Smooth muscle cell (in vitro differentiated cells): ENCODE measurements at regions not wholly inside any gene's neighbourhood (a gene's known extent, or its start where the extent isn't known, plus 50 kb on each side); places are given as distances from the start of the nearest gene placed in this dataset.

Experiments
- DNase-seq: peaks from one replicate; lab custom pipeline; 2025; ENCODE audit not compliant: unreplicated experiment; lab: John Stamatoyannopoulos, UW
- H2AFZ ChIP-seq: fragments of 200-600 bp; sonication (generic); 2 replicates; pipeline ENCODE4 v1.6.0; 2016; ENCODE audit warnings: antibody characterized with exemption, low read depth, mild to moderate bottlenecking
- H3F3A ChIP-seq: fragments of 200-600 bp; sonication (generic); 2 replicates; pipeline ENCODE4 v1.6.0; 2017; ENCODE audit warnings: antibody characterized with exemption, low read depth
- H3K27ac ChIP-seq: fragments of 200-600 bp; sonication (generic); 2 replicates; pipeline ENCODE4 v1.5.1; 2016; ENCODE audit warnings: low read depth, mild to moderate bottlenecking
- H3K27me3 ChIP-seq: fragments of 200-600 bp; sonication (generic); 2 replicates; pipeline ENCODE4 v1.6.1; 2016; ENCODE audit warnings: low read depth, mild to moderate bottlenecking
- H3K36me3 ChIP-seq: fragments of 200-600 bp; sonication (generic); 2 replicates; pipeline ENCODE4 v1.5.1; 2016; ENCODE audit warnings: low read depth
- H3K4me1 ChIP-seq: fragments of 200-600 bp; sonication (generic); 2 replicates; pipeline ENCODE4 v1.5.1; 2016; ENCODE audit warnings: low read depth
- H3K4me2 ChIP-seq: fragments of 200-600 bp; sonication (generic); 2 replicates; pipeline ENCODE4 v1.6.0; 2016; ENCODE audit warnings: mild to moderate bottlenecking
- H3K4me3 ChIP-seq: fragments of 200-600 bp; sonication (generic); 2 replicates; pipeline ENCODE4 v1.5.1; 2016; ENCODE audit warnings: mild to moderate bottlenecking
- H3K79me2 ChIP-seq: fragments of 200-600 bp; sonication (generic); 2 replicates; pipeline ENCODE4 v1.6.0; 2016; ENCODE audit warnings: low read depth, mild to moderate bottlenecking
- H3K9ac ChIP-seq: fragments of 200-600 bp; sonication (generic); 2 replicates; pipeline ENCODE4 v1.6.0; 2016; ENCODE audit warnings: low read depth
- H3K9me3 ChIP-seq: fragments of 200-600 bp; sonication (generic); replicated peaks from 2 replicates; pipeline ENCODE4 v1.5.1; 2016; ENCODE audit warnings: low read depth
- H4K20me1 ChIP-seq: fragments of 200-600 bp; sonication (generic); 2 replicates; pipeline ENCODE4 v1.6.0; 2016; ENCODE audit warnings: low read depth
- WGBS: methylation state at CpG from one replicate; pipeline ENCODE4 v1.1.7; 2016; ENCODE audit warnings: low lambda C conversion rate; 5-methylcytosine and 5-hydroxymethylcytosine counted together
- TF ChIP-seq, protein P1 (sequence below): fragments of 200-600 bp; sonication (generic); IDR thresholded peaks from 2 replicates; pipeline ENCODE4 v1.5.1; 2017; ENCODE audit warnings: borderline replicate concordance, mild to moderate bottlenecking, antibody characterized with exemption; ENCODE audit not compliant: insufficient read depth, poor library complexity, severe bottlenecking

DNA sequence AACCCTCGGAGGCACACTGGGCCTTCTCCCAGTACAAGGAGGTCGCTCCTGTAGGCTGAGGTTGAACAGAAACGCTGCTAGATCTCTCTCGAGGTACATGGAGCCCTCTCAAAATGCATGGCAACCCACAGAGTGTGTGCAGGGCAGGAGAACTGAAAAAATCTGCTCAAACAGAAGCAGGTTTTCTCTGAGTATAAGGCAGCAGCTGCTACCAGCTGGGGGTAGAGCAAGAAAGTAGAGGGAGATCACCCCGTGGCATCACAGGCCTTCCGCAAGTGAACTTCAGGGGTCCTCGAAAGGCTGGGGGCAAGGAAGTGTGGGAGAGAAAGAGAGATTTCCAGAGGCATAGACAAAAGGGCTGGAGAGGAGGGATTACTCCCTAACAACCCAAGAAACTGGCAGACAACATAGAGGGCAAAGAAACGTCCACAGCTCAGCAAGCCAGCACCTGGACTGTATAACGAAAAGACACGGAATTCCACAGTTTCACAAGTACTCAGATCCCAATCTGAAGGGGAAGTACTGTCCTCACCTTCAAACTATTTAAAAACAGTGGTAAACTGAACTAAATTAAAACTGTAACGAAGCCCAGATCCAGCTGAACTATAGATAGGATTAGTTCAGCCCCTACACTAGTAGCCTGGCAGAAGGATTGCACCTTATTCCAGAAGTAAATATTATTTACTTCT, 299.2 kb downstream of the IPMK start:
- H4K20me1 ChIP-seq: no peaks in the 10 kb centered on the region
- no peaks in the 10 kb centered on the region for H3K79me2 ChIP-seq
- H3K27ac ChIP-seq: no peak overlapping the region
- H3K9me3 ChIP-seq: no peaks in the 10 kb centered on the region
- no peak overlapping the region for H3K4me2 ChIP-seq
- TF ChIP-seq, protein P1, sequence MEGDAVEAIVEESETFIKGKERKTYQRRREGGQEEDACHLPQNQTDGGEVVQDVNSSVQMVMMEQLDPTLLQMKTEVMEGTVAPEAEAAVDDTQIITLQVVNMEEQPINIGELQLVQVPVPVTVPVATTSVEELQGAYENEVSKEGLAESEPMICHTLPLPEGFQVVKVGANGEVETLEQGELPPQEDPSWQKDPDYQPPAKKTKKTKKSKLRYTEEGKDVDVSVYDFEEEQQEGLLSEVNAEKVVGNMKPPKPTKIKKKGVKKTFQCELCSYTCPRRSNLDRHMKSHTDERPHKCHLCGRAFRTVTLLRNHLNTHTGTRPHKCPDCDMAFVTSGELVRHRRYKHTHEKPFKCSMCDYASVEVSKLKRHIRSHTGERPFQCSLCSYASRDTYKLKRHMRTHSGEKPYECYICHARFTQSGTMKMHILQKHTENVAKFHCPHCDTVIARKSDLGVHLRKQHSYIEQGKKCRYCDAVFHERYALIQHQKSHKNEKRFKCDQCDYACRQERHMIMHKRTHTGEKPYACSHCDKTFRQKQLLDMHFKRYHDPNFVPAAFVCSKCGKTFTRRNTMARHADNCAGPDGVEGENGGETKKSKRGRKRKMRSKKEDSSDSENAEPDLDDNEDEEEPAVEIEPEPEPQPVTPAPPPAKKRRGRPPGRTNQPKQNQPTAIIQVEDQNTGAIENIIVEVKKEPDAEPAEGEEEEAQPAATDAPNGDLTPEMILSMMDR: no peak
- no peaks in the 10 kb centered on the region for H3K36me3 ChIP-seq
- H3F3A ChIP-seq: no peaks in the 10 kb centered on the region
- no peak overlapping the region for H3K4me3 ChIP-seq
- H2AFZ ChIP-seq: no peak overlapping the region
- no peak for DNase-seq
- WGBS: 84% methylated on average over 11 of the region's 11 CpGs
- no peaks in the 10 kb centered on the region for H3K4me1 ChIP-seq
- no peaks in the 10 kb centered on the region for H3K27me3 ChIP-seq
- H3K9ac ChIP-seq: no peak overlapping the region

DNA sequence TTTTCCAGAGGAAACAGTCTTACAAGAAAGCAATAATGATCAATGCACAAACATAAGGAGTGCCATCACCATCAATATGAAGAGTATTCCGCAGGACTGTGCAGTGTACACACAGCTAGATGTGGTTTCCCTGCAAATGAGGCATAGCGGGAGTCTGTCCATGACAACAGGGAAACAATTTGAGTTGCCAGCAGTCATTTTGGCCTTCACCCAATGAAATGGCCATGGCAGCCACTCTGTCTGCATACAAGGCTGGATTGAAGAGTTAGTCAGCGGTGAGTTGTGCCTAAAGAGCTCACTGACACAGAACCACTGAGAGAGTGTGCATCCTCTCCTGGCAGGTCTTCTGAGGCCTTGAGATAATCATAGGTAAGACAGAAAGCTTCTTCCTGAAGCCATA, 303.3 kb downstream of the IPMK start:
- Histone ChIP-seq H3K4me3 (no peak overlapping the region), H3K4me1 (no peaks in the 10 kb centered on the region), H3K9me3 (no peaks in the 10 kb centered on the region), H3K9ac (no peak overlapping the region), H4K20me1 (no peaks in the 10 kb centered on the region), H3F3A (no peaks in the 10 kb centered on the region), H3K4me2 (no peak overlapping the region), H3K27ac (no peak overlapping the region), H2AFZ (no peak overlapping the region), H3K79me2 (no peaks in the 10 kb centered on the region), H3K27me3 (no peaks in the 10 kb centered on the region), H3K36me3 (no peaks in the 10 kb centered on the region)
- TF ChIP-seq, protein P1: no peak
- 95% methylated on average over 3 of the region's 3 CpGs for WGBS
- DNase-seq: no peak

DNA sequence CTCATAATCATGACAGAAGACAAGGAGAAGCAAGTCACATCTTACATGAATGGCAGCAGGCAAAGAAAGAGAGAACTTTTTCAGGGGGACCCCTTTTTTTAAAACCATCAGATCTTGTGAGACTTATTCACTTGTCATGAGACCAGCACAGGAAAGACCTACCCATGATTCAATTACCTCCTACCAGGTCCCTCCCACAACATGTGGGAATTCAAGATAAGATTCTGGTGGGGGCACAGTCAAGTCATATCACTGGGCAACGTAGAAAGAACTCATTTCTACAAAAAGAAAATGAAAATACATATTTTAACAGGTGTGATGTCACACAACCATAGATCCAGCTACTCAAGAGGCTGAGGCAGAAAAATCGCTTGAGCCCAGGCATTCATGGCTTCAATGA, 304.1 kb downstream of the IPMK start:
- no peaks in the 10 kb centered on the region for H4K20me1 ChIP-seq
- TF ChIP-seq, protein P1: no peak
- H2AFZ ChIP-seq: no peak overlapping the region
- no peak overlapping the region for H3K9ac ChIP-seq
- H3K27me3 ChIP-seq: no peaks in the 10 kb centered on the region
- no peaks in the 10 kb centered on the region for H3K79me2 ChIP-seq
- H3F3A ChIP-seq: no peaks in the 10 kb centered on the region
- no peak overlapping the region for H3K27ac ChIP-seq
- no peak for DNase-seq
- no peak overlapping the region for H3K4me2 ChIP-seq
- 89% methylated on average over 2 of the region's 2 CpGs for WGBS
- H3K4me3 ChIP-seq: no peak overlapping the region
- H3K4me1 ChIP-seq: no peaks in the 10 kb centered on the region
- no peaks in the 10 kb centered on the region for H3K36me3 ChIP-seq
- H3K9me3 ChIP-seq: no peaks in the 10 kb centered on the region

DNA sequence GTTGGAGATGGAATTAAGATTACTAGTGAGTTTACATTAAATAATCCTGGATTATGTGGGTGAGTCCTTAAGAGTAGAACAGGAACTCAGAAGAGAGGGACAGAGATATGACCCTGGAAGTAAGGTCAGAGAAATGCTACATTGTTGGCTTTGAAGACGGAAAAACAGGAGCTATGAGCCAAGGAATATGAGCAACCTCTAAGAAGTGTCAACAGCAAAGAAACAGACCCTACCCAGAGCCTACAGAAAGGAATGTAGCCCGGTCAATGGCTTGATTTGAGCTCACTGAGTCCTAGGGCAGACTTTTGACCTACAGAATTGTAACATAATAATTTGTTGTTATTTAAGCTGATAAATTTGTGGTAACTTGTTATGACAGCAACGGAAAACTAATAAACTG, 304.9 kb downstream of the IPMK start:
- 45% methylated on average over 3 of the region's 3 CpGs for WGBS
- DNase-seq: no peak

More for the DNA sequence above, 304.9 kb downstream of the IPMK start:
- TF ChIP-seq, protein P1: no peak
- no peaks in the 10 kb centered on the region for H3K9me3 ChIP-seq
- no peaks in the 10 kb centered on the region for H3F3A ChIP-seq
- H3K27me3 ChIP-seq: no peaks in the 10 kb centered on the region
- no peak overlapping the region for H3K9ac ChIP-seq
- no peak overlapping the region for H3K4me2 ChIP-seq
- no peak overlapping the region for H2AFZ ChIP-seq
- no peaks in the 10 kb centered on the region for H3K36me3 ChIP-seq
- H3K79me2 ChIP-seq: no peaks in the 10 kb centered on the region
- H3K27ac ChIP-seq: no peak overlapping the region
- H3K4me3 ChIP-seq: no peak overlapping the region
- no peaks in the 10 kb centered on the region for H3K4me1 ChIP-seq
- no peaks in the 10 kb centered on the region for H4K20me1 ChIP-seq
